H54 (cell line): ENCODE measurements at regions not wholly inside any gene's neighbourhood (a gene's known extent, or its start where the extent isn't known, plus 50 kb on each side); places are given as distances from the start of the nearest gene placed in this dataset.
"Not testable (repeated sequence)": the region's sequence is repeated elsewhere in the genome, so short reads cannot be mapped to it uniquely, and the experiment has no call there.

Experiments used
- DNase-seq: peaks from one replicate; pipeline ENCODE4 v3.0.0; 2011; ENCODE audit warnings: low spot score, mixed read lengths; ENCODE audit not compliant: insufficient read length
- FAIRE-seq: peaks from 3 replicates; lab custom pipeline; 2011; peaks lifted over from hg19 to GRCh38; lab: Jason Lieb, UNC
- POLR2A ChIP-seq: IDR thresholded peaks from 2 replicates; pipeline ENCODE4 v1.6.1; 2011; ENCODE audit warnings: low read depth, mild to moderate bottlenecking, low read length

- FAIRE-seq (peak; percentile 11), DNase-seq (no peak)
- TF ChIP-seq POLR2A: no peak
Observed at GRCh38 chr3:177624528-177625495, 427.5 kb upstream of the TBL1XR1 start.

GRCh38 chr3:177626045-177626444 is 428.8 kb upstream of the TBL1XR1 start:
- no peak for FAIRE-seq

GRCh38 chr3:177628095-177628719 is 430.9 kb upstream of the TBL1XR1 start:
- FAIRE-seq, DNase-seq: not testable (repeated sequence)

More at GRCh38 chr3:177626045-177626444, 428.8 kb upstream of the TBL1XR1 start:
- no peak for DNase-seq
- TF ChIP-seq POLR2A: no peak

DNA sequence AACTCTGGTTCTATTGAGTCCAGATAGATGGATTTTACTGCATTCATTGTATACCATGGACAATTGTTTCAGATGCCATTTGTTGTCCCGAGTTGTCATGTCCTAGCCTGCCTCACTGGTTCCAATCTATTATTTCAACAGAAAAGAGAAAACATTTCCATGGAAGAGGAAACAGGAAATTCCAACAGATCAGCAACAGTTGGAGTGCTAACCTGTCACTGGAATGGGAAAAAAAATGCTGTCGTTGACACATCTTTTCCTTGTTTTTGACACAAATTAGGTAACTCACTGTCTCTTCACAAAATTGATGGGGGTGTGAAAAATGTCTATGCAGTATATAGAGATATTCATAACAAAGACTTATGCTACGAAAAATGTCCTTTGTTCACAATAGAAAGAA is 432.0 kb upstream of the TBL1XR1 start:
- DNase-seq (no peak), FAIRE-seq (peak; percentile 38)
- no peak for TF ChIP-seq POLR2A

DNA sequence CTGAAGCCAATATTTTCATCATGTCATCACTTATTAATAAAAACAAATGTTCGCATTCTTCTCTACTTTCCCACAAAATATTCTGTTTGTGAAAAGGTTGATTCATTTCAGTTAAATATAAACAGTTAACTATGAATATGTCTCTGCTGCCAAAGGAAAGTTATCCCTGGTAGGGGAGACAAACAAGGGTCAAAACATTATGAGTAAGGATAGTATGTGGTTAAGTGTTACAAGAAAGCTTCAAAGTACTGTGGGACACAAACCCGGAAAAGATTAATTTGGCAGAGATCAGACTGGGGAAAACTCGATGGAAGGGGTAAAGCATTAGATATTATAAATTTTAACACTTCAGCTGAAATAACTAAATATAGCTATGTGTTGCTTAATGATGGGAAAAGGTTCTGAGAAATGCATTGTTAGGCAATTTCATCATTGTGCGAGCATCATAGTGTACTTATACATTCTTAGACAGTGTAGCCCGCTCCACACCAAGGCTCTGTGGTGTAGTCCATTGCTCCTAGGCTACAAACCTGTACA is 436.5 kb upstream of the TBL1XR1 start:
- no peak for TF ChIP-seq POLR2A
- FAIRE-seq: no peak
- no peak for DNase-seq

DNA sequence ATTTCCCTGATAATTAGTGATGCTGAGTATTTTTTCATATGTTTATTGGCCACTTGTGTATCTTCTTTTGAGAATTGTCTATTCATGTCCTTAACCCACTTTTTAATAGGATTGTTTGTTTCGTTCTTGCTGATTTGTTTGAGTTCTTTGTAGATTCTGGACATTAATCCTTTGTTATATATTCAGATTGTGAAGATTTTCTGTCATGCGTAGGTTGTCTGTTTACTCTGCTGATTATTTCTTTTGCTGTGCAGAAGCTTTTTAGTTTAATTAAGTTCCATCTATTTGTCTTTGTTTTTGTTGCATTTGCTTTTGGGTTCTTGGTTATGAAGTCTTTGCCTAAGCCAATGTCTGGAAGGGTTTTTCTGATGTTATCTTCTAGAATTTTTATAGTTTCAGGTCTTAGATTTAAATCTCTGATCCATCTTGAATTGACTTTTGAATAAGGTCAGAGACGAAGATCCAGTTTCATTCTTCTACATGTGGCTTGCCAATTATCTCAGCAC is 438.4 kb upstream of the TBL1XR1 start:
- DNase-seq, FAIRE-seq: not testable (repeated sequence)

DNA sequence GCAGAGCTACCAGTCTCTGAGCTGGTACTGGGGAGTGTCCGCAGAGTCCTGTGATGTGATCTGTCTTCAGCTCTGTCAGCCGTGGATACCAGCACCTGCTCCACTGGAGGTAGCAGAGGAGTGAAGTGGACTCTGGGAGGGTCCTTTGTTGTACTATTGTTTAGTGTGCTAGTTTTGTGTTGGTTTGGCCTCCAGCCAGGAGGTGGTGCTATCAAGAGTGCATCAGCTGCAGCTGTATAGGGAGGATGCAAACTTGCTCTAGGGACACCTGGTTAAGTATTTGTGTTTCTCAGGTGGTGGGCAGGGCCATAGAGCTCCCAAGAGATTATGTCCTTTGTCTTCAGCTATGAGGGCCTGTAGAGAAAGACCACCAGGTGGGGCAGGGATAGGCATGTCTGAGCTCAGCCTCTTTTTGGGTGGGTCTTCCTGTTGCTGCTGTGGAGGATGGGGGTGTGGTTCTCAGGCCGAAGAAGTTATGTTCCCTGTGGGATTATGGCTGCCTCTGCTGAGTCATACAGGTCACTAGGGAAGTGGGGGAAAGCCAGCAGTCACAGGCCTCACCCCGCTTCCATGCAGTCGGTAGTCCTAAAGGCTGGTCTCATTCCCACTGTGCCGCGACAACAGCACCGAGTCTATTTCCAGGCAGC is 443.2 kb upstream of the TBL1XR1 start:
- TF ChIP-seq POLR2A: no peak
- DNase-seq (no peak), FAIRE-seq (no peak)

GRCh38 chr3:177641206-177641605 is 443.9 kb upstream of the TBL1XR1 start:
- no peak for TF ChIP-seq POLR2A
- no peak for FAIRE-seq
- DNase-seq: no peak

- no peak for DNase-seq
Observed at GRCh38 chr3:177642042-177642803, 444.9 kb upstream of the TBL1XR1 start.

DNA sequence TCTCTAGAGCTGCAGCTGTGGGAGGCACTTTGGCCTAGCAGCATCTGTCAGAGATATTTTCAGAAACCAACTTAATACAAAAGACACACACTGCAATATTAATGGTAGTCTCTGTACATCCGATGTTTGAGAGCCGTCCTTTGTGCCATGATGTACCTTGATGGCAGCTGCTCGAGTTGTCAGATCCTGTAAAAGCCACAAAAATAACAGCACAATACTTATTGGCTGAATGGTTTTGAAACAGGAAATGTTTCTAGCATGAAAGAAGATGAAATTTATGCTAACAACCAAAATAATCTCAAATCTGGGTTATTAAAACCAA is 445.5 kb upstream of the TBL1XR1 start:
- DNase-seq (no peak), FAIRE-seq (no peak)
- no peak for TF ChIP-seq POLR2A

More at GRCh38 chr3:177642042-177642803, 444.9 kb upstream of the TBL1XR1 start:
- FAIRE-seq: no peak
- TF ChIP-seq POLR2A: no peak

- no peak for FAIRE-seq
- no peak for DNase-seq
- TF ChIP-seq POLR2A: no peak
Observed at GRCh38 chr3:177646749-177647148, 449.5 kb upstream of the TBL1XR1 start.

GRCh38 chr3:177647341-177647740 is 450.1 kb upstream of the TBL1XR1 start:
- no peak for DNase-seq
- TF ChIP-seq POLR2A: no peak
- FAIRE-seq: no peak

DNA sequence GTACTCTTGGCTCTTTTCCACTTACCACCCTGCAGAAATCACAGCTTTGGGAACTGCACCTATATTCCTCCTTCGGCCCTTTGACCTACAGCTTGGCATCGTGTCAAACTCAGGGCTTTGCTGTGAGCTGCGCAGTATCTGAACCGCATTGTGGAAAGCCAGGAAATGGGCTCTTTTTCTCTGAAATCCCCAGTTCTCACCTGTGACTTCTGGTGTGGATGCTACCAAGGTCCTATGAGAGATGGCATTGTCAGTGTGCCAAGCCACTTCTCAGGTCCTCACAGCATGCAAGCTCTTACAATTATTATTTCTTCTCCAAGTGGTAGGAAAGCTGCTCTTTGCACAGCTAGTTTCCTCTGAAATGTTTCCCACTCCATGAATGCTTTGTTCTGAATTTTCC is 450.6 kb upstream of the TBL1XR1 start:
- FAIRE-seq (no peak), DNase-seq (no peak)
- no peak for TF ChIP-seq POLR2A
